AG09309 (cell line): ENCODE measurements at regions not wholly inside any gene's neighbourhood (a gene's known extent, or its start where the extent isn't known, plus 50 kb on each side); places are given as distances from the start of the nearest gene placed in this dataset.
A peak's percentile ranks its signal among the peaks of the same experiment; 100 is the strongest.

ENCODE experiments used
- DNase-seq: peaks from one replicate; pipeline ENCODE4 v3.0.0-alpha.2; 2010; ENCODE audit warnings: low read depth
- H3K4me3 ChIP-seq: 2 replicates; pipeline ENCODE4 v1.5.1; 2011; ENCODE audit warnings: mild to moderate bottlenecking, low read depth, low read length, moderate library complexity; ENCODE audit not compliant: control insufficient read depth
- CTCF ChIP-seq: IDR thresholded peaks from 2 replicates; pipeline ENCODE4 v1.5.1; 2011; ENCODE audit warnings: mild to moderate bottlenecking, low read depth, low read length, inconsistent platforms; ENCODE audit not compliant: insufficient read depth, control insufficient read depth; ENCODE audit errors: missing control alignments

- no peak for DNase-seq
- no peak for TF ChIP-seq CTCF
- no peak overlapping the region for H3K4me3 ChIP-seq
Observed at GRCh38 chr3:55170444-55170843, 242.6 kb upstream of the LRTM1 start.

GRCh38 chr3:55169608-55170072 is 241.8 kb upstream of the LRTM1 start:
- no peak for TF ChIP-seq CTCF
- peak; percentile 100 for DNase-seq
- H3K4me3 ChIP-seq = no peak overlapping the region

GRCh38 chr3:55169161-55169560 is 241.3 kb upstream of the LRTM1 start:
- no peak for DNase-seq
- H3K4me3 ChIP-seq = no peak overlapping the region
- TF ChIP-seq CTCF = no peak

GRCh38 chr3:55167586-55168317 is 239.9 kb upstream of the LRTM1 start:
- H3K4me3 ChIP-seq = no peak overlapping the region
- DNase-seq = no peak
- no peak for TF ChIP-seq CTCF

GRCh38 chr3:55166576-55167555 is 239.0 kb upstream of the LRTM1 start:
- TF ChIP-seq CTCF = peak; percentile 31
- no peak for DNase-seq
- H3K4me3 ChIP-seq = no peak overlapping the region

- DNase-seq = no peak
- TF ChIP-seq CTCF = no peak
- no peak overlapping the region for H3K4me3 ChIP-seq
Observed at GRCh38 chr3:55165704-55166405, 238.0 kb upstream of the LRTM1 start.
